K562 (cell line): ENCODE measurements at regions not wholly inside any gene's neighbourhood (a gene's known extent, or its start where the extent isn't known, plus 50 kb on each side); places are given as distances from the start of the nearest gene placed in this dataset.

Source experiments
- ATAC-seq: fragments of 200-7000 bp; cut with Tn5 transposase; 3 replicates; pipeline ENCODE4 v1.9.1; 2020; ENCODE audit warnings: moderate library complexity
- BruUV-seq: library from RNA; stranded (reverse); fragments of 400-500 nt; replicated peaks from 2 replicates; lab custom pipeline; 2021; lab: Mats Ljungman, UMichigan
- CTCF ChIA-PET: fragments of 300-600 bp; formaldehyde crosslinking; extraction: SDS; loops from one replicate; lab custom pipeline; 2021; ENCODE audit warnings: low intra/inter-chr PET ratio; lab: Yijun Ruan, JAX
- POLR2A ChIA-PET: fragments of 300-600, 350-650 bp; sonication (Branson Sonifier 250); formaldehyde crosslinking; extraction: SDS; loops from one replicate; lab custom pipeline; 2021; ENCODE audit warnings: antibody characterized with exemption, inconsistent platforms; lab: Yijun Ruan, JAX
- DNase-seq, 4 experiments: peaks; one replicate each; pipeline versions ENCODE4 v3.0.0 to v3.0.0-alpha.2; 2011 to 2018; ENCODE audit warnings: low spot score in 3 of 4, mixed read lengths in 3 of 4; ENCODE audit errors: extremely low read depth in 1 of 4
- FAIRE-seq: peaks from 2 replicates; lab custom pipeline; 2011; peaks lifted over from hg19 to GRCh38; lab: Jason Lieb, UNC
- H2AFZ ChIP-seq: 2 replicates; pipeline ENCODE4 v1.6.0; 2011; ENCODE audit warnings: low read depth, low read length, control low read depth, inconsistent platforms
- H3K27ac ChIP-seq: fragments of 200-600 bp; 3 replicates; pipeline ENCODE4 v1.8.0; 2011; ENCODE audit warnings: low read depth, mild to moderate bottlenecking, control low read depth, inconsistent platforms, low read length, moderate library complexity, mixed read lengths; ENCODE audit errors: extremely low read depth
- H3K27me3 ChIP-seq, 2 experiments: fragments of 300-600 bp in 1 of 2; 2 replicates in 1 of 2; 3 replicates in 1 of 2; pipeline versions ENCODE4 v1.6.0 to v1.8.0; 2011; ENCODE audit warnings: inconsistent platforms in 2 of 2, low read length in 2 of 2, mild to moderate bottlenecking in 1 of 2, mixed read lengths in 1 of 2, moderate library complexity in 1 of 2; ENCODE audit not compliant: control insufficient read depth in 2 of 2, insufficient read depth in 2 of 2
- H3K36me3 ChIP-seq: fragments of 300-600 bp; 3 replicates; pipeline ENCODE4 v1.8.0; 2011; ENCODE audit warnings: mild to moderate bottlenecking, low read length, inconsistent platforms; ENCODE audit not compliant: control insufficient read depth, insufficient read depth
- H3K4me1 ChIP-seq, 2 experiments: fragments of 200-600 bp in 1 of 2; replicated peaks in 1 of 2; 2 replicates in 1 of 2; 3 replicates in 1 of 2; pipeline versions ENCODE4 v1.5.1 to v1.8.0; 2011; ENCODE audit warnings: inconsistent platforms in 2 of 2, low read length in 2 of 2, mild to moderate bottlenecking in 1 of 2, mixed read lengths in 1 of 2, moderate library complexity in 1 of 2; ENCODE audit not compliant: control insufficient read depth in 2 of 2, insufficient read depth in 2 of 2
- H3K4me2 ChIP-seq: 2 replicates; pipeline ENCODE4 v1.6.1; 2011; ENCODE audit warnings: low read length, control low read depth, inconsistent platforms, mixed read lengths; ENCODE audit not compliant: insufficient read depth
- H3K4me3 ChIP-seq: fragments of 200-600 bp; sonication (generic), shearing (Covaris generic); 2 replicates; pipeline ENCODE4 v1.5.1; 2016; ENCODE audit warnings: control low read depth, inconsistent platforms
- H3K79me2 ChIP-seq: fragments of 200-600 bp; 3 replicates; pipeline ENCODE4 v1.8.0; 2011; ENCODE audit warnings: low read length, inconsistent platforms; ENCODE audit not compliant: control insufficient read depth, insufficient read depth
- H3K9ac ChIP-seq, 2 experiments: 2 replicates each; pipeline versions ENCODE4 v1.6.0 to v1.6.1; 2011; ENCODE audit warnings: low read depth in 2 of 2, low read length in 2 of 2, control low read depth in 1 of 2, inconsistent platforms in 1 of 2, mild to moderate bottlenecking in 1 of 2, mixed read lengths in 1 of 2; ENCODE audit not compliant: insufficient read depth in 1 of 2
- H3K9me1 ChIP-seq: one replicate; pipeline ENCODE4 v1.6.0; 2011; ENCODE audit warnings: inconsistent platforms, mild to moderate bottlenecking, low read length, moderate library complexity; ENCODE audit not compliant: control insufficient read depth, insufficient read depth
- H3K9me3 ChIP-seq: replicated peaks from 2 replicates; pipeline ENCODE4 v1.5.1; 2011; ENCODE audit warnings: low read depth, low read length, inconsistent platforms; ENCODE audit not compliant: control insufficient read depth, insufficient read depth
- H4K20me1 ChIP-seq: replicated peaks from 2 replicates; pipeline ENCODE4 v1.6.1; 2011; ENCODE audit warnings: low read length, inconsistent platforms, mixed read lengths; ENCODE audit not compliant: control insufficient read depth, insufficient read depth
- CBX1 ChIP-seq: sonication (generic); IDR thresholded peaks from 2 replicates; pipeline ENCODE4 v1.6.1; 2016; ENCODE audit warnings: antibody characterized with exemption, low read depth, mild to moderate bottlenecking
- CCNT2 ChIP-seq: IDR thresholded peaks from 2 replicates; pipeline ENCODE4 v1.6.1; 2011; ENCODE audit warnings: borderline replicate concordance, low read depth, mild to moderate bottlenecking, moderate library complexity, mixed read lengths, low read length; ENCODE audit not compliant: insufficient read length; ENCODE audit errors: extremely low read depth
- CREM ChIP-seq: IDR thresholded peaks from 2 replicates; pipeline ENCODE4 v1.6.1; 2014; ENCODE audit warnings: antibody characterized with exemption, low read depth
- ESRRB ChIP-seq: fragments of 250-450 bp; sonication (Bioruptor Pico); IDR thresholded peaks from 2 replicates; pipeline ENCODE4 v1.5.0; 2020; ENCODE audit warnings: mild to moderate bottlenecking, moderate library complexity, borderline replicate concordance
- FUS ChIP-seq: fragments of 200-400 bp; formaldehyde crosslinking; optimal IDR thresholded peaks from 2 replicates; pipeline ENCODE3; 2017; ENCODE audit warnings: low read depth, low read length
- HCFC1 ChIP-seq: IDR thresholded peaks from 2 replicates; pipeline ENCODE4 v1.6.1; 2012; ENCODE audit warnings: low read depth, low read length, improper control_type of control experiment
- NBN ChIP-seq: fragments of 450-650 bp; IDR thresholded peaks from 2 replicates; pipeline ENCODE4 v1.6.1; 2016; ENCODE audit warnings: low read depth, mild to moderate bottlenecking
- NFIX ChIP-seq: fragments of 250-450 bp; sonication (Bioruptor Pico); IDR thresholded peaks from 2 replicates; pipeline ENCODE4 v1.4.0; 2020; ENCODE audit warnings: low read depth, mild to moderate bottlenecking, moderate library complexity
- PHF21A ChIP-seq: fragments of 450-650 bp; IDR thresholded peaks from 2 replicates; pipeline ENCODE4 v1.6.1; 2017; ENCODE audit warnings: low read depth, borderline replicate concordance
- PTBP1 ChIP-seq: fragments of 200-400 bp; formaldehyde crosslinking; IDR thresholded peaks from 2 replicates; pipeline ENCODE4 v1.6.1; 2017; ENCODE audit warnings: low read depth, low read length
- RFX1 ChIP-seq: fragments of 450-650 bp; IDR thresholded peaks from 2 replicates; pipeline ENCODE4 v1.6.1; 2016; ENCODE audit warnings: mild to moderate bottlenecking, moderate library complexity
- STAT5A ChIP-seq: IDR thresholded peaks from 2 replicates; pipeline ENCODE4 v1.6.1; 2012; ENCODE audit warnings: low read length, inconsistent platforms, borderline replicate concordance
- U2AF1 ChIP-seq: fragments of 200-400 bp; formaldehyde crosslinking; optimal IDR thresholded peaks from 2 replicates; pipeline ENCODE3; 2017; ENCODE audit warnings: mild to moderate bottlenecking, low read depth, low read length, moderate library complexity
- ZKSCAN3 ChIP-seq: fragments of 250-450 bp; sonication (Bioruptor Pico); IDR thresholded peaks from 2 replicates; pipeline ENCODE4 v1.4.0; 2020
- ZNF121 ChIP-seq: sonication (generic); formaldehyde crosslinking; conservative IDR thresholded peaks from 2 replicates; pipeline ENCODE4 v1.8.0; 2022; ENCODE audit warnings: missing genetic modification reagents
- ZNF589 ChIP-seq: fragments of 200-800 bp; sonication (Bioruptor generic); IDR thresholded peaks from 2 replicates; pipeline ENCODE4 v1.6.1; 2016; ENCODE audit warnings: low read depth, missing genetic modification characterization, missing compliant biosample characterization
- WGBS: fragments of 100-300 bp; shearing (Covaris generic); methylation state at CpG from one replicate; pipeline ENCODE4 v1.1.6; 2016; ENCODE audit warnings: low coverage, mixed read lengths; ENCODE audit not compliant: insufficient coverage; ENCODE audit errors: missing lambda C conversion rate; 5-methylcytosine and 5-hydroxymethylcytosine counted together
- in situ Hi-C: fragments of 300-500 bp; cut with MboI; formaldehyde crosslinking; loops from 4 replicates; pipeline ENCODE4 v1.15.0; 2018; ENCODE audit warnings: inconsistent platforms, mixed read lengths
- intact Hi-C: fragments of 100-400 bp; cut with micrococcal nuclease; formaldehyde crosslinking; loops from 2 replicates; pipeline ENCODE4 v1.14.2; 2022
- TF ChIP-seq, protein P1 (sequence below): fragments of 250-450 bp; sonication (Bioruptor Pico); IDR thresholded peaks from 2 replicates; pipeline ENCODE4 v1.8.0; 2022; ENCODE audit warnings: inconsistent platforms
- TF ChIP-seq, protein P2 (sequence below): fragments of 450-650 bp; IDR thresholded peaks from 2 replicates; pipeline ENCODE4 v1.6.1; 2016; ENCODE audit warnings: mild to moderate bottlenecking
- TF ChIP-seq, protein P3 (sequence below): fragments of 450-650 bp; IDR thresholded peaks from 2 replicates; pipeline ENCODE4 v1.6.1; 2016
- TF ChIP-seq, protein P4 (sequence below), 2 experiments: fragments of 250-450 bp in 1 of 2; fragments of 450-650 bp in 1 of 2; sonication (Bioruptor Pico) in 1 of 2; IDR thresholded peaks; 2 replicates each; pipeline versions ENCODE4 v1.6.1 to v1.8.0; 2016 to 2021; ENCODE audit warnings: mild to moderate bottlenecking in 2 of 2, moderate library complexity in 2 of 2, missing compliant biosample characterization in 1 of 2, missing genetic modification characterization in 1 of 2

DNA sequence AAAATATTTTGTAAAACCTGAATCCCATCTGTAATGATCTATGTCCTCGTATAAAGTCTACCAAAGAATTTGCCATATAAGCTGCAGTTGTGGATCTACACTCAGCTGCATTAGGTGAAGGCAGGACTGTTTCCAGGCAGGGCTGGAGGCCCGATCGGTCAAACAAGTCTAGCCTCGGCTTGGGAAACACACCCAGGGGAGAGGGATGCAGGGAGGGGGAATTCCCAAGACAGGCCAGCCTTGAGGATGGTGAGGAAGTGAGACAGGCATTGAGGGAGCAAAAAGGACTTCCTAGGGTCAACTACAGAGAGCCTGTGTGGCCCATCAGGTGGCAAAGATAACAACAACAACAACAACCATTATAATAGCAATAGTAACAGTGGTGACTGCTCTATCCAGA is 174.1 kb upstream of the FSTL4 start:
- ChIA-PET POLR2A (no interaction called here), CTCF (no interaction called here)
- TF ChIP-seq, protein P1, sequence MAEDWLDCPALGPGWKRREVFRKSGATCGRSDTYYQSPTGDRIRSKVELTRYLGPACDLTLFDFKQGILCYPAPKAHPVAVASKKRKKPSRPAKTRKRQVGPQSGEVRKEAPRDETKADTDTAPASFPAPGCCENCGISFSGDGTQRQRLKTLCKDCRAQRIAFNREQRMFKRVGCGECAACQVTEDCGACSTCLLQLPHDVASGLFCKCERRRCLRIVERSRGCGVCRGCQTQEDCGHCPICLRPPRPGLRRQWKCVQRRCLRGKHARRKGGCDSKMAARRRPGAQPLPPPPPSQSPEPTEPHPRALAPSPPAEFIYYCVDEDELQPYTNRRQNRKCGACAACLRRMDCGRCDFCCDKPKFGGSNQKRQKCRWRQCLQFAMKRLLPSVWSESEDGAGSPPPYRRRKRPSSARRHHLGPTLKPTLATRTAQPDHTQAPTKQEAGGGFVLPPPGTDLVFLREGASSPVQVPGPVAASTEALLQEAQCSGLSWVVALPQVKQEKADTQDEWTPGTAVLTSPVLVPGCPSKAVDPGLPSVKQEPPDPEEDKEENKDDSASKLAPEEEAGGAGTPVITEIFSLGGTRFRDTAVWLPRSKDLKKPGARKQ (CRISPR knock-in tag) = no peak
- TF ChIP-seq, protein P2, sequence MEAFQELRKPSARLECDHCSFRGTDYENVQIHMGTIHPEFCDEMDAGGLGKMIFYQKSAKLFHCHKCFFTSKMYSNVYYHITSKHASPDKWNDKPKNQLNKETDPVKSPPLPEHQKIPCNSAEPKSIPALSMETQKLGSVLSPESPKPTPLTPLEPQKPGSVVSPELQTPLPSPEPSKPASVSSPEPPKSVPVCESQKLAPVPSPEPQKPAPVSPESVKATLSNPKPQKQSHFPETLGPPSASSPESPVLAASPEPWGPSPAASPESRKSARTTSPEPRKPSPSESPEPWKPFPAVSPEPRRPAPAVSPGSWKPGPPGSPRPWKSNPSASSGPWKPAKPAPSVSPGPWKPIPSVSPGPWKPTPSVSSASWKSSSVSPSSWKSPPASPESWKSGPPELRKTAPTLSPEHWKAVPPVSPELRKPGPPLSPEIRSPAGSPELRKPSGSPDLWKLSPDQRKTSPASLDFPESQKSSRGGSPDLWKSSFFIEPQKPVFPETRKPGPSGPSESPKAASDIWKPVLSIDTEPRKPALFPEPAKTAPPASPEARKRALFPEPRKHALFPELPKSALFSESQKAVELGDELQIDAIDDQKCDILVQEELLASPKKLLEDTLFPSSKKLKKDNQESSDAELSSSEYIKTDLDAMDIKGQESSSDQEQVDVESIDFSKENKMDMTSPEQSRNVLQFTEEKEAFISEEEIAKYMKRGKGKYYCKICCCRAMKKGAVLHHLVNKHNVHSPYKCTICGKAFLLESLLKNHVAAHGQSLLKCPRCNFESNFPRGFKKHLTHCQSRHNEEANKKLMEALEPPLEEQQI = no peak
- no peak for TF ChIP-seq NBN
- no peak for TF ChIP-seq ESRRB
- TF ChIP-seq CBX1 = no peak
- no peak for TF ChIP-seq PTBP1
- no peak for TF ChIP-seq ZNF121
- no peak for TF ChIP-seq FUS
- TF ChIP-seq ZNF589 (CRISPR knock-in tag) = no peak
- no peak for TF ChIP-seq RFX1
- TF ChIP-seq, protein P3, sequence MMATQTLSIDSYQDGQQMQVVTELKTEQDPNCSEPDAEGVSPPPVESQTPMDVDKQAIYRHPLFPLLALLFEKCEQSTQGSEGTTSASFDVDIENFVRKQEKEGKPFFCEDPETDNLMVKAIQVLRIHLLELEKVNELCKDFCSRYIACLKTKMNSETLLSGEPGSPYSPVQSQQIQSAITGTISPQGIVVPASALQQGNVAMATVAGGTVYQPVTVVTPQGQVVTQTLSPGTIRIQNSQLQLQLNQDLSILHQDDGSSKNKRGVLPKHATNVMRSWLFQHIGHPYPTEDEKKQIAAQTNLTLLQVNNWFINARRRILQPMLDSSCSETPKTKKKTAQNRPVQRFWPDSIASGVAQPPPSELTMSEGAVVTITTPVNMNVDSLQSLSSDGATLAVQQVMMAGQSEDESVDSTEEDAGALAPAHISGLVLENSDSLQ = no peak
- TF ChIP-seq, protein P4, sequence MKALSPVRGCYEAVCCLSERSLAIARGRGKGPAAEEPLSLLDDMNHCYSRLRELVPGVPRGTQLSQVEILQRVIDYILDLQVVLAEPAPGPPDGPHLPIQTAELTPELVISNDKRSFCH (CRISPR knock-in tag; IDR thresholded peaks at IDR 0.05) = no peak
- TF ChIP-seq, protein P4 (tag; IDR thresholded peaks at IDR 0.05) = no peak
- TF ChIP-seq PHF21A = no peak
- TF ChIP-seq U2AF1 = no peak
- no peak for TF ChIP-seq ZKSCAN3 (CRISPR knock-in tag)
- no peak for TF ChIP-seq STAT5A
- TF ChIP-seq CCNT2 = no peak
- TF ChIP-seq NFIX (CRISPR knock-in tag) = no peak
- no peak for TF ChIP-seq HCFC1
- TF ChIP-seq CREM = no peak
- Histone ChIP-seq H3K4me3 (no peak overlapping the region), H3K27me3 (peaks cover 10 to 44% of the 10 kb centered on the region in 2 experiments), H3K79me2 (no peaks in the 10 kb centered on the region), H3K9me1 (no peaks in the 10 kb centered on the region), H3K36me3 (no peaks in the 10 kb centered on the region), H3K4me1 (no peaks in the 10 kb centered on the region), H3K9me3 (no peaks in the 10 kb centered on the region), H2AFZ (no peak overlapping the region), H3K27ac (no peak overlapping the region), H3K9ac (no peak overlapping the region), H4K20me1 (no peaks in the 10 kb centered on the region), H3K4me2 (no peak overlapping the region)
- intact Hi-C loops (no loop called here), in situ Hi-C loops (no loop called here)
- no peak for FAIRE-seq
- no peak for DNase-seq
- WGBS = 0% methylated on average over 4 of the region's 4 CpGs
- ATAC-seq = no peak
- BruUV-seq = no TSS peak
